ENCODE measurements at regions not wholly inside any gene's neighbourhood (a gene's known extent, or its start where the extent isn't known, plus 50 kb on each side); places are given as distances from the start of the nearest gene placed in this dataset.

DNA sequence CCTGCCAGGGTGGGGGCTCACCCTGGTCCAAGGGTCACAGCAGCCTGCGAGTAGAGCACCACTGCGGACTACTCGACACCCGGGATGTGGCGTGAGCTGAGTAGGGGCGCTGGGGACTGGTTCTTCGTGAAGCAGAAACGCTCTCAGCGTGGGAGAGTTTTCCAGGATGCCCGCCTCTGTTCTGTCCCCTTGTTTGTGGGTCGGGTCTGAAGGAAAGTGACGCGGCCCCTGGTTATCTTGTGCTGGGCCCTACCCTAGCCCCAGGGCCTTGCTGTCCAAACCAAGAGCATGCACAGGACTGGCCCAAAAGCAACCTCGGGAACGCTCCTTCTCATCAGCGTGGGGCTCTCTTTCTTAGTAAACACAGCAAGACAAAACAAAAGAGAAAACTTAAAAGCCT is 303.3 kb downstream of the IRF8 start:
- no peak for DNase-seq

- no peak for DNase-seq
These were observed 303.9 kb downstream of the IRF8 start for GRCh38 chr16:86202760-86203426.

GRCh38 chr16:86203557-86204275 is 304.8 kb downstream of the IRF8 start:
- DNase-seq: no peak

- no peak for DNase-seq
These were observed 304.6 kb upstream of the FOXF1 start for GRCh38 chr16:86205521-86206245.

DNA sequence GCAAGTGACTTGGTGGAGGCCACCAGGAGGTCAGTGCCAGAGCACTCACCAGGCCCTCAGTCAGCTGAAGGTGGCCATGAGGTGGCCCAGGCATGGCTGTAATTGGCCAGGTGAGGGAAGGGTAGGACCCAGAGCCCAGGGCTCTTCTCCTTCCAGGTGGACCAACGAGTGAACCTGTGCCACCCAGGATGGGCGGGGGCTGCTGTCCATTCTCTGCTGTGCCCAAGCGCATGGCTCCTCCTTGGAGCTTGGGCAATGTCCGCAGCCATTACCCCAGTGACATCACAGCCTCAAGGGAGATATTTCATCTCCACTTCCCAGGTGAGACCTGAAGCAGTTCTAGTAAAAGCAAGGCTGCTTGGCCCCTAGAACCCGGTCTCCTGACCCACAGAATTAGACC is 303.0 kb upstream of the FOXF1 start:
- no peak for DNase-seq

GRCh38 chr16:86209202-86209601 is 301.1 kb upstream of the FOXF1 start:
- DNase-seq: no peak

DNA sequence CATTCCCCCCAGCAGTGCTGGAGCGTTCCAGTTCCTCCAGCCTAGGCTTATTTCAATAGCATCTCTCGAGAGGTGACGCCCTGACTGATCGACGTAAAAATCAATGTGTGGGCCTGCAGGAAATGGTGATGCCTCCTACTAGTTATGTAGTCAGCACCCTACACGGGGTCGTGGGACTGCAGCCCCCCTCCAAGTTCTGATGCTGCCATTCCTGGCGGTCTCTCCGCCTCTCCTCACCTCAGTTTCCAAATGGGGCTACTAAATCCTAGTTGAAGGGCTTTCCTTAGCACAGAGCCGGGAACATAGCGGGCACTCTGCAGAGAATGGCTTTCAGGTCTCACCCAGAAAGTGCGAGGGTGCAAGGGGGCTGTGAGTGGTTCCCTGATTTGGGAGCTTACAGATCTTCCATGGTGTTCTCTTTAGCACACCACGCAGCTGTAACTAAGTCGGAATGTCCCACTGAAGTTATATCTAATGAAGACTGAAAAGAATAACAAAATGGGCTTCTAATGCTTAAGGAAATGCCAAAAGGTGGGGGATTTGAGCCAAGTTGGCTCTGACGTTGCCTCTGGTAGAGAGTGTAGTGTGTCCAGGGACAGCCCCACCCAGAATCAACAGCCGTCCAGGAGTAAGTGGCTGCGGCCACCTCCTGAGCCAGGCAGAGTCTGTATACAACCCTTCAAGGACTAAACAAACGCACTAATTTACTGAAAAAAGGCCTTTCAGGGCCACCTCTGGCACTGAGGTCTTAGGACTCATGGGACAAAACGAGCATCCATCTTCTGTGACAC is 299.7 kb upstream of the FOXF1 start:
- DNase-seq: no peak

- no peak for DNase-seq
These were observed 299.1 kb upstream of the FOXF1 start for GRCh38 chr16:86211265-86211664.

GRCh38 chr16:86211800-86212199 is 298.5 kb upstream of the FOXF1 start:
- DNase-seq: peak in 1 of 2 experiments; percentile 4

- DNase-seq: no peak
These were observed 297.5 kb upstream of the FOXF1 start for GRCh38 chr16:86212706-86213436.

DNA sequence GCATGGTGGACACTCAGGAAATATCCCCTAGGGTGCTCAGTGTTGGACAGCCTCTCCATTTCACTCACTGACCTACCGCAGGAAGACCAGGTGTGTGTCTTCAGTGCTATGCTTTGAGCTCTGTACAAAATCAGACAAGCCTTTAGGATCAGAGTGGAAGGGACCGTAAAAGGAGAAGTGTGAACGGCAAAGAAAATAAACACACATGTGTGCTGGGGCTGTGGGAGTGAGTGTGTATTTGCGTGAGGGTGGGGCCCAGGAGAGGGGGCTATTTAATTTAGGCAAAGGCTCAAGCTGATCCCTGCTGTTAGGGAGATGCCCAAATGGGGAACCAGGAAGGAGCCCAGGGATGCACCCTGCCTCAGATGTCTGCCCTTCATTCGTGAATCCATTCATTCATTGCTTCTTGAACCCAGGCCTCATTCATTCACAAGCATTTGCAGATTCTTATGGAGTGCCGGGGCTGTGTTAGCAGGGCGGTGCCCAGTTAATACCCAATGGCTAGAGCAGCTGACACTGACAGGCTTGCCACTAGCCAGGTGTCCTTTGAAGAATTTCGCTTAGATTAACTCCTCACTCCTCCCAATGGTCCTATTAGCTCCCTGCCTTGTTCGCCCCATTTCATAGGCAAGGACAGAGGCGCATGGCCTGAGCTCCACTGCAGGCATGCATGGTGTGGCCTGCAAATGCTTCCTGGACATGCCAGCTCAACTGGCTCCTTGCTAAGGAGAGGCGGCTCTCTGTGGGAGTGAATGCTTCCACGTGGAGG is 296.7 kb upstream of the FOXF1 start:
- DNase-seq: no peak

- no peak for DNase-seq
These were observed 295.7 kb upstream of the FOXF1 start for GRCh38 chr16:86214326-86215232.

DNA sequence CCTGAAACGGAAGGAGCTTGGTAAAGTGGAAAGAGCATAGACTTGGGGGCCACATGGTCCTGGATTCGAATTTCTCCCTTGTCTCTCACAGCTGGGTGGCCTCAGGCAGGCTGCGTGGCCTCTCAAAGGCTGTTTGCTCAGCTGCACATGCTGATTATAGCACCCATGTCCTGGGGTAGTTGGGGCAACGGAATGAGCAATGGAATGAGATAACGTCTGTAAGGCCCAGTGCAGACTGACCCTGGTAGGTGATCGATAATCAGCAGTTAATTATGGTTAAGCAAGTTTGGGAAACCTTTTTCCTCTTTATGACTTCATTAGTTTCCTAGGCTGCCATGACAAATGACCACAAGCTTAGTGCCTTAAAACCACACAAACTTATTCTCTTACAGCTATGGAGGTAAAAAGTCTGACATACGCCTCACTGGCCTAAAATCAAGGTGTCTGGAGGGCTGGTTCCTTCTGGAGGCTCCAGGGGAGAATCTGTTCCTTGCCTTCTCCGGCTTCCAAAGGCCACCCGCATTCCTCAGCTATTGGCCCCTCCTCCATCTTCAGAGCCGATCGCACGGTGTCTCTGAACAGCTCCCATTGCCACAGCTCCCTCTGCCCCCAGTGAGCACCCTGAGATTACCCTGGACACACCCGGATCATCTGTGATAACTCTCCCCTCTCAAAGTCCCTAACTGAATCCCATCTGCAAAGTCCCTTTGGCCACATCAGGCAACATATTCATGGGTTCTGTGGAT is 294.9 kb upstream of the FOXF1 start:
- DNase-seq: no peak

DNA sequence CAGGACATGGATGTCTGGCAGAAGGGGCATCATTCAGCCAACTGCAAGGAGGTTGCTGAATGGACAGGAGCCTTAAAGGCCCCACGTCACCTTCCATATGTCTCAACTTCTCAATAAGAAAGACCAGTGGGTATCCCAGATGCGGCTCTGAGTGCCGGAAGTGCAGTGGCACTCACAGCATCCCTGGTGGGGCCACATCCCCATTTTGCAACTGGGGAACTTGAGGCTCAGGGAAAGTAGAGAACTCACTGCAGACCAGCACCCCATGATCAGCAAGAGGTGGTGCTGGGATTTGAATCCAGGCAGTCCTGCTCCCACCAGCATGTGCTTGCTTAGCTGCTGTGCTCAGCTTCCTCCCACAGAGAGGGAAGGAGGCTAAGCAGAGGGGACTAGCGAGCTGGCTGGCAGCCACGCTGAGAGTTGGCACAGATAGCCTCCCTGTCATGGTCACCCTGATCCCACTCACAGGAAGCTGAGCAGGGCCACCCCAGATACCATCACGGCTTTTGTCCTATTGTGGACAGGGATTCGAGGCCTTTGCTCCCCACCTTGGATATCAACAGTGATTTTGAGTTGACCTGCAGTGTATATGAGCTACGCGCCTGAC is 294.2 kb upstream of the FOXF1 start:
- no peak for DNase-seq

GRCh38 chr16:86216591-86216990 is 293.7 kb upstream of the FOXF1 start:
- DNase-seq: no peak

DNA sequence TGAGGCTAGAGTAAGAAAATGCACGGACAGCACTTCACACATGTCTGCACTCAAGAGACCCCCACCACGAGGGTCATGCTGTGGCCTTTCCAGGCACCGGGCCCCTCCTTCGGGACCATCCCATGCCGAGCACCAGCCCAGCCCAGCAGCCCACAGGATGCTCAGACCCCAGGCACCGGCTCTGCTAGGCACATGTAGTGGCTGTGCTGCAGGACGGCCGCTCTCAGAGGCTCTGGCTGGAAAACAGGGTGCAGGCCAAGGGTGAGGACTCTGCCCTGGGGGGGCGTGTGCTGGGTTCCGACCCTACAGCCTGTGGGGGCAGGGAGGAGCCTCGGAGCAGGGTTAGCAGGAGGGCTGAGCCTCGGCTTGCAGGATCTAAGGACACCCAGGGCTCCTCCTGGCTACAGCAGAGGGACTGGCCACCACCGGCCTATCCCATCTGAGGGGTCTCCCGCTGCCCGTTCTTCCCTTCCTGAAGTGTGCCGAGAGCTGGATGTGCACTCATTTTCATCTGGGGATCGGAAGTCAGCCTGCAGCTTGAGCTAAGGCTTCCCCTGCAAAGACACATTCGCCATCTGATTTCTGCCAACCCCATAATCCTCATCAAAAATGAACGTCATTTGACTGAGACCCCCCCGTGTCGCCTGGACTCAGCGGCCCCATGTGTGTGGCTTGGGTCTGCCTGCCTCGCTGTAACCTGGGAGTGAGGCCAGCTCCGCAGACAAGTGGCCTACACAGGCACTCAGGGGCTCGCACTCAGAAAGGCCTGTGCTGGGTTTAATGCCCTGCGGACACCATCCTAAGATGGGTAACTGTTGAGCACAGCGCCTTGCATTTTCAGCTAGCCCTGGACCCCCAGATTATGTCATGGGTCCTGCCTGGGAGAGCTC is 293.1 kb upstream of the FOXF1 start:
- no peak for DNase-seq

GRCh38 chr16:86217891-86218270 is 292.4 kb upstream of the FOXF1 start:
- DNase-seq: no peak

DNA sequence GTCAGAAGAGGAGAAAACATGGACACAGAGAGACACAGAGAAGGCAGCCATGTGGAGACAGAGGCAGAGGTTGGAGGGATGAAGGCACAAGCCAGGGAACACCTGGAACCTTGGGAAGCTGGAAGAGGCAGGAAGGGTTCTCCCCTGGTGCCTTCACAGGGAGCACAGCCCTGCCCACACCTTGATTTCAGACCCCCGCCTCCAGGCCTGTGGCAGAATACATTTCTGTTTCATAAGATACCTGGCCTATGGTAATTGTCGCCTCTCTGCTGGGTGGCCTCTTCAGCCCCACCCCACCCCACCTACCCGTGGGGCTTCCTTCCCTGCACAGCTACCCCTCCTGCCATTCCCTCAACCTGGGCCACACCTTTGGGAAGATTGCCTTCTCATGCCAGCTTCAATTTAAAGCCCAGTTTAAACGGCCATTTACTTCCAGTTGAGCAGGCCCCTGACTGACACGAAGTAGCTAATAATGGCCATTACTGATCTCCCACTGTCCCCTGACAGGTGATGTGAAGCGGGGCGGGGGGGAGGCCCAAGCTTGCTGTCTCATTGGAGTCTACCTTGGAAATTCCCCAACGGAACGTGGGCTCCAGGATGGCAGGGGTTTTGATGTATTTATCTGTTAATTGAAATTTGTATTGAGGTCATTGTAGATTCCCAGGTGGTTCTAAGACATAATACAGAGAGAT is 291.7 kb upstream of the FOXF1 start:
- no peak for DNase-seq
